A673 (cell line): ENCODE measurements at regions not wholly inside any gene's neighbourhood (a gene's known extent, or its start where the extent isn't known, plus 50 kb on each side); places are given as distances from the start of the nearest gene placed in this dataset.
"Not testable (repeated sequence)": the region's sequence is repeated elsewhere in the genome, so short reads cannot be mapped to it uniquely, and the experiment has no call there.

Experiments used
- BruUV-seq: library from RNA; stranded (reverse); fragments of 400-500 nt; replicated peaks from 2 replicates; lab custom pipeline; 2021; lab: Mats Ljungman, UMichigan
- CTCF ChIA-PET: fragments of 300-600 bp; sonication (Branson Sonifier 250); formaldehyde crosslinking; loops from one replicate; lab custom pipeline; 2022; ENCODE audit warnings: antibody characterized with exemption; lab: Charles Lee
- POLR2A ChIA-PET: fragments of 300-600 bp; sonication (Branson Sonifier 250); formaldehyde crosslinking; loops from one replicate; lab custom pipeline; 2022; ENCODE audit warnings: antibody characterized with exemption; ENCODE audit not compliant: low non-redundant PET; lab: Charles Lee
- DNase-seq: peaks from one replicate; pipeline ENCODE4 v3.0.0-alpha.2; 2015; ENCODE audit warnings: low spot score
- H3K27ac ChIP-seq: fragments of 200-600 bp; sonication (generic); 2 replicates; pipeline ENCODE4 v1.5.1; 2016; ENCODE audit warnings: mixed run types, low read depth, mild to moderate bottlenecking, mixed read lengths, antibody characterized with exemption, low read length; ENCODE audit not compliant: poor library complexity, severe bottlenecking
- H3K27me3 ChIP-seq: fragments of 200-600 bp; sonication (generic); replicated peaks from 2 replicates; pipeline ENCODE4 v1.6.1; 2017; ENCODE audit warnings: mixed run types, low read depth, mild to moderate bottlenecking, mixed read lengths, antibody characterized with exemption, low read length; ENCODE audit not compliant: insufficient read depth, poor library complexity
- H3K36me3 ChIP-seq: fragments of 200-600 bp; sonication (generic); 2 replicates; pipeline ENCODE4 v1.6.1; 2016; ENCODE audit warnings: mixed run types, mild to moderate bottlenecking, mixed read lengths, antibody characterized with exemption, low read length; ENCODE audit not compliant: insufficient read depth, poor library complexity, severe bottlenecking
- H3K4me1 ChIP-seq: fragments of 200-600 bp; sonication (generic); 2 replicates; pipeline ENCODE4 v1.6.1; 2017; ENCODE audit warnings: mixed run types, mild to moderate bottlenecking, mixed read lengths, antibody characterized with exemption, low read length; ENCODE audit not compliant: insufficient read depth, poor library complexity, severe bottlenecking
- H3K4me3 ChIP-seq: fragments of 200-600 bp; sonication (generic); 2 replicates; pipeline ENCODE4 v1.5.1; 2016; ENCODE audit warnings: low read depth, mixed run types, mild to moderate bottlenecking, mixed read lengths, low read length; ENCODE audit not compliant: poor library complexity, severe bottlenecking
- H3K9me3 ChIP-seq: fragments of 200-600 bp; sonication (generic); 2 replicates; pipeline ENCODE4 v1.6.1; 2016; ENCODE audit warnings: mixed run types, low read depth, mild to moderate bottlenecking, mixed read lengths, antibody characterized with exemption, low read length; ENCODE audit not compliant: poor library complexity, severe bottlenecking
- EZH2 ChIP-seq: fragments of 200-600 bp; sonication (generic); IDR thresholded peaks from 2 replicates; pipeline ENCODE4 v1.6.1; 2017; ENCODE audit warnings: borderline replicate concordance, low read depth, mild to moderate bottlenecking, mixed read lengths, antibody characterized with exemption, low read length; ENCODE audit not compliant: poor library complexity, severe bottlenecking
- intact Hi-C: fragments of 100-400 bp; cut with micrococcal nuclease; formaldehyde crosslinking; loops from one replicate; pipeline ENCODE4 v1.10.0; 2022; ENCODE audit not compliant: unreplicated experiment
- TF ChIP-seq, protein P1 (sequence below): fragments of 300-800, 200-600 bp; sonication (generic); conservative IDR thresholded peaks from 2 replicates; pipeline ENCODE4 v1.5.1; 2017; ENCODE audit warnings: low read depth, mild to moderate bottlenecking, antibody characterized with exemption, low read length, moderate library complexity, mixed read lengths

DNA sequence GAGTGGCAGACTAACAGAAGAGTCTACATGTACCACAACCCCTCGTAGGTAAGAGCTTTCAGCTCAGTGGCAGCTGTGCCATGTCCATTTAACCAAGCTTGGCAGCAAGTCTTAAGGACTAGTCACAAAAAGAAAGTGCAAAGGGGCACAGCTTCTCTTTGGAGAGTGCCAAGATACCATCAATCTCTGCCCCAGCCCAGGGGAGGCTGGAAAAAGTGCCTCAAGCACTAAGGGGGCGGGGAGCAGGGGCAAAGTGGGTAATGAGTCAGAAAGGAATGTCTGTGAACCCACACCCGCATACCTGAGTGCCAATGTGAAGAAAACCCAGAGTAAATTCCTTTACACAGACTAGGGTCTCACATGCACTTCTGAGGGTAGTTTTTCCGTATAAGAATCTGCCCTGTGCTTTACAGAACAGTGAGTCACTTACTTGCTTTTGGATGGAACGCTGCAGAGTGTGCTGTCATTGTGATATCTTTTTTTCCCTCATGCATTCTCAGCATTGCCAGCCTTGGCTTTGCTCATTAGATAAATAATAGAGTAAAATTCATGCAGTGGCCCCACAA, 219.8 kb downstream of the ZNF674 start:
- H3K4me1 ChIP-seq, result peaks cover 64% of the 10 kb centered on the region
- intact Hi-C loops, result no loop called here
- BruUV-seq, result no TSS peak
- H3K27me3 ChIP-seq, result no peaks in the 10 kb centered on the region
- peak overlapping the region; percentile 96 for H3K27ac ChIP-seq
- ChIA-PET POLR2A (no interaction called here), CTCF (interaction anchor here (1.6 kb wide), 1 partner anchor 51 kb away, joined by 5 read pairs; no protein-coding TSS in a partner anchor)
- TF ChIP-seq, protein P1, sequence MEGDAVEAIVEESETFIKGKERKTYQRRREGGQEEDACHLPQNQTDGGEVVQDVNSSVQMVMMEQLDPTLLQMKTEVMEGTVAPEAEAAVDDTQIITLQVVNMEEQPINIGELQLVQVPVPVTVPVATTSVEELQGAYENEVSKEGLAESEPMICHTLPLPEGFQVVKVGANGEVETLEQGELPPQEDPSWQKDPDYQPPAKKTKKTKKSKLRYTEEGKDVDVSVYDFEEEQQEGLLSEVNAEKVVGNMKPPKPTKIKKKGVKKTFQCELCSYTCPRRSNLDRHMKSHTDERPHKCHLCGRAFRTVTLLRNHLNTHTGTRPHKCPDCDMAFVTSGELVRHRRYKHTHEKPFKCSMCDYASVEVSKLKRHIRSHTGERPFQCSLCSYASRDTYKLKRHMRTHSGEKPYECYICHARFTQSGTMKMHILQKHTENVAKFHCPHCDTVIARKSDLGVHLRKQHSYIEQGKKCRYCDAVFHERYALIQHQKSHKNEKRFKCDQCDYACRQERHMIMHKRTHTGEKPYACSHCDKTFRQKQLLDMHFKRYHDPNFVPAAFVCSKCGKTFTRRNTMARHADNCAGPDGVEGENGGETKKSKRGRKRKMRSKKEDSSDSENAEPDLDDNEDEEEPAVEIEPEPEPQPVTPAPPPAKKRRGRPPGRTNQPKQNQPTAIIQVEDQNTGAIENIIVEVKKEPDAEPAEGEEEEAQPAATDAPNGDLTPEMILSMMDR, result no peak
- no peak for TF ChIP-seq EZH2
- peak; percentile 79 for DNase-seq
- H3K9me3 ChIP-seq, result peaks cover 4% of the 10 kb centered on the region
- H3K36me3 ChIP-seq, result no peaks in the 10 kb centered on the region
- H3K4me3 ChIP-seq, result peak overlapping the region; percentile 3

DNA sequence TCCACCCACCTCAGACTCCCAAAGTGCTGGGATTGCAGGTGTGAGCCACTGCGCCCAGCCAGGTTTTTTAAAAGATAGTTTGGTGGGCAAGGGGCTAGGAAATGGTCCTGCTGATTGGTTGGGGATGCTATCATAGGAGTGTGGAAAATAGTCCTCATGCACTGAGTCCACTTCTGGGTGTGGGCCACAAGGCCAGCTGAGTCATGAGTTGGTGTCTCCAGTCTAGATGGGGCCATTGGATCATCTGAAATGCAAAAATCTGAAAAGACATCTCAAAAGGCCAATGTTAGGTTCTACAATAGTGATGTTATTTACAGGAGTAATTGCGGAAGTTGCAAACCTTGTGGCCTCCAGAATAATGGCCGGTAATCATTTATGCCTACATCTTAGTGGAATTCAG, 221.1 kb downstream of the ZNF674 start:
- CTCF ChIA-PET, result no interaction called here
- intact Hi-C loops, result loop anchor here (1.0 kb wide), 1 partner anchor 52 kb away; no protein-coding TSS in a partner anchor

DNA sequence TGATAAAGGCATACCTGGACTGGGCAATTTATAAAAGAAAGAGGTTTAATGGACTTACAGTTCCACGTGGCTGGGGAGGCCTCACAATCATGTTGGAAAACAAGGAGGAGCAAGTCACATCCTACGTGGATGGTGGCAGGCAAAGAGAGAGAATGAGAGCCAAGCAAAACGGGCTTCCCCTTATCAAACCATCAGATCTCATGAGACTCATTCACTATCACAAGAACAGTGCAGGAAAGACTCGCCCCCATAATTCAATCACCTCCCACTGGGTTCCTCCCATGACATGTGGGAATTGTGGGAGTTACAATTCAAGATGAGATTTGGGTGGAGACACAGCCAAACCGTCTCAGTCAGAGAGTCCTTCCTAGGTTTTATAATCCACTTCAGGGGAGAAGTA, 222.3 kb downstream of the ZNF674 start:
- peak overlapping the region; percentile 96 for H3K27ac ChIP-seq
- H3K4me1 ChIP-seq, result peaks cover 79% of the 10 kb centered on the region
- H3K27me3 ChIP-seq, H3K9me3 ChIP-seq, intact Hi-C loops, POLR2A ChIA-PET, H3K36me3 ChIP-seq, CTCF ChIA-PET, BruUV-seq: not testable (repeated sequence)
- DNase-seq, result peak; percentile 72
- H3K4me3 ChIP-seq, result peak overlapping the region; percentile 40

More for the DNA sequence above, 221.1 kb downstream of the ZNF674 start:
- Histone ChIP-seq H3K27me3 (no peaks in the 10 kb centered on the region), H3K27ac (peak overlapping the region; percentile 96), H3K9me3 (no peaks in the 10 kb centered on the region), H3K4me1 (peaks cover 77% of the 10 kb centered on the region), H3K36me3 (no peaks in the 10 kb centered on the region), H3K4me3 (no peak overlapping the region)
- TF ChIP-seq, protein P1, result no peak
- TF ChIP-seq EZH2, result no peak
- DNase-seq, result no peak
- TSS peak; percentile 15 for BruUV-seq
- POLR2A ChIA-PET, result no interaction called here

DNA sequence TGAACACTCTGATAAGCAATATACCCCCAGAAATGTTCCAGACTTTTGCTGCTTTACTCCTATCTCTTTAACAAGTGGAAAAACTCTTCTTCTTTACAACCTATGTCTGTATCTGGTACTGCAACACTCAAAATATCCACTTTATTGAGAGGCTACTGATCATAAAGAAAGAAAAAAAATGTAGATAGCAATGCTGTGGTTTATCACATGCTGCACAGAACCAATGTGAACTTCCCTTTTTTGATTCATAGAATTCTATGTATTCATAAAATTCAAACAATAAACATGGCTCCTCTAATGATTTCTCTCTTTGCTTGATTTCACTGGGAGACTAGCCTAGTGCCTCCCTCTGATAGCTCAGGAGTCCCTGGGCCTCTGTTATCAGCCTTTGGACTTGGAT, 223.5 kb downstream of the ZNF674 start:
- no TSS peak for BruUV-seq
- ChIA-PET POLR2A (no interaction called here), CTCF (no interaction called here)
- Histone ChIP-seq H3K27me3 (no peaks in the 10 kb centered on the region), H3K4me1 (peaks cover 79% of the 10 kb centered on the region), H3K36me3 (no peaks in the 10 kb centered on the region), H3K9me3 (no peaks in the 10 kb centered on the region), H3K4me3 (peak overlapping the region; percentile 40), H3K27ac (peak overlapping the region; percentile 96)
- DNase-seq, result no peak
- TF ChIP-seq EZH2, result no peak
- TF ChIP-seq, protein P1, result no peak
- intact Hi-C loops, result no loop called here
